ENCODE measurements at regions not wholly inside any gene's neighbourhood (a gene's known extent, or its start where the extent isn't known, plus 50 kb on each side); places are given as distances from the start of the nearest gene placed in this dataset.

DNA sequence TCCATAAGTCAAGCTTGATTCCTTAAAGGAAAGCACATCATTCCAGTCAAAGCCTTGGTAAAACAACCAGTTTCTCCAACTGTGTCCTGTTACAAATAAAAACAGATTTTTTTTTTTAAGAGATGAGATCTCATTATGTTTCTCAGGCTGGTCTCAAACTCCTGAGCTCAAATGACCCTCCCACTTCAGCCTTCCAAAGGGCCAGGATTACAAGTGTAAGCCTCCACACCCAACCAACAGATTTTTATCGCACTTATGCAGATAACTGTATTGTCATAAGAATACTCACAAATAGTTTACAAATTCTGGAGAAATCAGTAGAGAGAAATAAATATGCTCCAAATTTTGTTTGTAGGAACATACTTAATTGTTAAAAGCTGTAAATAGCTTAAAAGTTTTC lies 56.2 kb upstream of the SLC2A13 start:
- TF ChIP-seq, protein P1, sequence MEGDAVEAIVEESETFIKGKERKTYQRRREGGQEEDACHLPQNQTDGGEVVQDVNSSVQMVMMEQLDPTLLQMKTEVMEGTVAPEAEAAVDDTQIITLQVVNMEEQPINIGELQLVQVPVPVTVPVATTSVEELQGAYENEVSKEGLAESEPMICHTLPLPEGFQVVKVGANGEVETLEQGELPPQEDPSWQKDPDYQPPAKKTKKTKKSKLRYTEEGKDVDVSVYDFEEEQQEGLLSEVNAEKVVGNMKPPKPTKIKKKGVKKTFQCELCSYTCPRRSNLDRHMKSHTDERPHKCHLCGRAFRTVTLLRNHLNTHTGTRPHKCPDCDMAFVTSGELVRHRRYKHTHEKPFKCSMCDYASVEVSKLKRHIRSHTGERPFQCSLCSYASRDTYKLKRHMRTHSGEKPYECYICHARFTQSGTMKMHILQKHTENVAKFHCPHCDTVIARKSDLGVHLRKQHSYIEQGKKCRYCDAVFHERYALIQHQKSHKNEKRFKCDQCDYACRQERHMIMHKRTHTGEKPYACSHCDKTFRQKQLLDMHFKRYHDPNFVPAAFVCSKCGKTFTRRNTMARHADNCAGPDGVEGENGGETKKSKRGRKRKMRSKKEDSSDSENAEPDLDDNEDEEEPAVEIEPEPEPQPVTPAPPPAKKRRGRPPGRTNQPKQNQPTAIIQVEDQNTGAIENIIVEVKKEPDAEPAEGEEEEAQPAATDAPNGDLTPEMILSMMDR (IDR thresholded peaks at IDR 0.05) = no peak
- TF ChIP-seq POLR2A (IDR thresholded peaks at IDR 0.05) = no peak
